ENCODE measurements at regions not wholly inside any gene's neighbourhood (a gene's known extent, or its start where the extent isn't known, plus 50 kb on each side); places are given as distances from the start of the nearest gene placed in this dataset.

DNA sequence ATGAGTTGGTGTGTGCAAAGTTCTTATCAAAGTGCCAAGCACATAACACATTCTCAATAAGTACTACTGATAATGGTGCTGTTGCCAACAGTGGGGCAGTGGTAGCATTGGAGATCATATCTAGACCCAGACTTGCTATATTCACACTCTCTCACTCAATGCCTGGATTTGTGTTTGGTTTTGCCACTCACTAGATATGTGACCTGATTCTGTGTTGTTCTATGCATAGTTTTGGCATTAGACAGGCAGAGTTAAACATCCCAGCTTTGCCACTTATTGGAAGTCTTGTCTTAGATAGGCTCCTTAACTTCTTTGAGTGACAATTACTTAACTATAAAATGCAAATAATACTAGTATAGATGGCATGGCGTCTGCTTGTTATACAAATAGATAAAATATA, 642.6 kb upstream of the CCDC179 start:
- TF ChIP-seq ZFX (IDR thresholded peaks at IDR 0.05; ENCODE audit: borderline replicate concordance), result no peak
- TF ChIP-seq, protein P1, sequence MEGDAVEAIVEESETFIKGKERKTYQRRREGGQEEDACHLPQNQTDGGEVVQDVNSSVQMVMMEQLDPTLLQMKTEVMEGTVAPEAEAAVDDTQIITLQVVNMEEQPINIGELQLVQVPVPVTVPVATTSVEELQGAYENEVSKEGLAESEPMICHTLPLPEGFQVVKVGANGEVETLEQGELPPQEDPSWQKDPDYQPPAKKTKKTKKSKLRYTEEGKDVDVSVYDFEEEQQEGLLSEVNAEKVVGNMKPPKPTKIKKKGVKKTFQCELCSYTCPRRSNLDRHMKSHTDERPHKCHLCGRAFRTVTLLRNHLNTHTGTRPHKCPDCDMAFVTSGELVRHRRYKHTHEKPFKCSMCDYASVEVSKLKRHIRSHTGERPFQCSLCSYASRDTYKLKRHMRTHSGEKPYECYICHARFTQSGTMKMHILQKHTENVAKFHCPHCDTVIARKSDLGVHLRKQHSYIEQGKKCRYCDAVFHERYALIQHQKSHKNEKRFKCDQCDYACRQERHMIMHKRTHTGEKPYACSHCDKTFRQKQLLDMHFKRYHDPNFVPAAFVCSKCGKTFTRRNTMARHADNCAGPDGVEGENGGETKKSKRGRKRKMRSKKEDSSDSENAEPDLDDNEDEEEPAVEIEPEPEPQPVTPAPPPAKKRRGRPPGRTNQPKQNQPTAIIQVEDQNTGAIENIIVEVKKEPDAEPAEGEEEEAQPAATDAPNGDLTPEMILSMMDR (IDR thresholded peaks at IDR 0.05), result no peak
- no peak overlapping the region for H3K27ac ChIP-seq

DNA sequence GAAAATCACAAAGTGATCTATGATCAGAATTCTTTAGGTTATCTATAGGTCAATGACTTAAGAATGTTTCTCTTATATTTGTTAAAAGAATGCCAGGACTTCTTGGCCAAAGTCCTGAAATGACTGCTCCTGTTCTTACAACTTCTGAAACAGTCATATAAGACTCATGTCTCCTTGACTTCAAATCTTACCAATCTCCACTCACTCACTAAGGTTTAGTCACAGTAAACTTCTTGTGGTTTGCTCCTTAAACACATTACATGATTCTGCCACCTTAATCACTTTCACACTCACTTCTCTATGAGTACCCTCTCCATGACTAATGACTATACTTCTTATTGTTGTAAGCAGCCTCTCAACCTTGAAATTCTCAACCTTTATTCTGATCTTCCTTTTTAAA, 648.7 kb upstream of the CCDC179 start:
- no peak overlapping the region for H3K27ac ChIP-seq
- TF ChIP-seq, protein P1 (IDR thresholded peaks at IDR 0.05), result no peak
- TF ChIP-seq ZFX (IDR thresholded peaks at IDR 0.05; ENCODE audit: borderline replicate concordance), result no peak

DNA sequence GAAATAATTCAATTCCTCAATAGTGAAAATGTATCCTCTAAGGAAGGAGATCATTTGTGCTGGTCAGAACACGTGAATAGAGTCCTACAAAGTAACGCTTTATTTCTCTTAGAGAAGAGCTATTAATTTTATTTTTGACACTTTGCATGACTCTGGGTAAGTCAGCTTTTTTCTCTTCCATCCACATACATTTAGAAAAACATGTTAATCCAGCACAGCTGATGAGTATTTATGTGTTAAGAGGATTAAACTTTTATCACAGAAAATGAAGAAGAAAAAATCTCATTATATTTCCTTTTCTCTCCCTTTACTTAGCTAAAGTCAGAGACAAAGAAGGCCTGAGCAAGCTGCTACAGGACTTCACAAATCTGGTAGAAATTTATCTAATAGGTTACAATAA, 649.5 kb upstream of the CCDC179 start:
- TF ChIP-seq ZFX (IDR thresholded peaks at IDR 0.05; ENCODE audit: borderline replicate concordance), result no peak
- TF ChIP-seq, protein P1 (IDR thresholded peaks at IDR 0.05), result no peak
- no peak overlapping the region for H3K27ac ChIP-seq

DNA sequence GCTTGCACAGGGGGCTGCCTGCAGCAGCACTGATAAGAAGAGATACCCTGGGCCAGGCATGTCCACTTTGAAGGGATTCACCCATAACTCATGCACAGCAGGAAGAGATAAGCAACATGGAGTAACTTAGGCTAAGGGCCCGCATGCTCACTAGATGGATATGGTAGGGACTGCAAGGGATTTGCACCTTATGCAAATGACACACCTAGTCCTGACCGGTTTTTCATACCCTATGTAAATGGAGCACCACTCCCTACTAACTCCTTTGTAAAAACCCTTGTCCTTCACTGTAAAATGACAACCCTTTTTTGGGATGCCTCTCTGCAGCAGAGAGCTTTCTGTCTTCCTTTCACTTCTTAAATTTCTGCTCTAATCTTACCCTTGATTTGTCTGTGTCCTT, 658.9 kb upstream of the CCDC179 start:
- H3K27ac ChIP-seq, result no peak overlapping the region
- TF ChIP-seq, protein P1 (IDR thresholded peaks at IDR 0.05), result no peak
- no peak for TF ChIP-seq ZFX (IDR thresholded peaks at IDR 0.05; ENCODE audit: borderline replicate concordance)

DNA sequence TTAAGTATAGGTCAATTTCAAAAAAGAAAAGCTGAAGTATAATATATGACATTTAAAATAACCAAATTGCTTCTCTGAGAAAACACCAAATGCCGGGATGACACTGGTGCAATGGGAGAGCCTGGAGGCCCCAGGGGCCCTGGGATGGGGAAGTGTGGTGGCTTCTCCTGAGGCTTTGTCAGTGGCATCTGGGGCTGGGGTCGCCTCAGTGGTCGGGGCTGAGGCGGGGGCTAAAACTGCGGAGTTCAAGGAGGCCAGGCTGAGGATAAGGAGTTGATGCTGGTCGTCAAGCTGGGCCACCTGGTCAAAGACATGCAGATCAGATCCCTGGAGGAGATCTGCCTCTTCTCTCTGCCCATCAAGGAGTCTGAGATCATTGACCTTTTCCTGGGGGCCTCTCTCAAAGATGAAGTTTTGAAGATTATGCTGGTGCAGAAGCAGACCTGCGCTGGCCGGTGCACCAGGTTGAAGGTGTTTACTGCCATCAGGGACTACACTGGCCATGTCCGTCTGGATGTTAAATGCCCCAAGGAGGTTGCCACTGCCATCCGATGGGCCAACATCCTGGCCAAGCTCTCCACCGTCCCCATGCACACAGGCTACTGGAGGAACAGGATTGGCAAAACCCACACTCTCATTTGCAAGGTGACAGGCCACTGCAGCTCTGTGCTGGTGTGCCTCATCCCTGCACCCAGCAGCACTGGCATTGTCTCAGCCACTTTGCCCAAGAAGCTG, 660.1 kb upstream of the CCDC179 start:
- no peak for TF ChIP-seq ZFX (IDR thresholded peaks at IDR 0.05; ENCODE audit: borderline replicate concordance)
- TF ChIP-seq, protein P1 (IDR thresholded peaks at IDR 0.05), result no peak
- H3K27ac ChIP-seq, result no peak overlapping the region

DNA sequence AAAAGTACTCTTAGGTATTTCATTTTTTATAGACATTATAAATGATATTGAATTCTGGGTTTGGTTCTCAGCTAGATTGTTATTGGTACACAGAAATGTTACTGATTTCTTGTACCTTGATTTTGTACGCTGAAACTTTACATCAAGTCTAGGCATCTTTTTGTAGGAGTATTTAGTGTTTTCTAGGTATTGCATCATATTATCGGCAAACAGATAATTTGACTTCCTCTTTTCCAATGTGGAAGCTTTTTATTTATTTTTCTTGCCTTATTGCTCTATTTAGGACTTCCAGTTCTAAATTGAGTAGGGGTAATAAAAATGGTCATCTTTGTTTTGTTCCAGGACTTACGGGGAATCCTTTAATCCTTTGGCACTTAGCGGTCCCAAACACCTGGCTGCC, 676.6 kb upstream of the CCDC179 start:
- no peak for TF ChIP-seq ZFX (IDR thresholded peaks at IDR 0.05; ENCODE audit: borderline replicate concordance)
- TF ChIP-seq, protein P1 (IDR thresholded peaks at IDR 0.05), result no peak
- no peak overlapping the region for H3K27ac ChIP-seq

DNA sequence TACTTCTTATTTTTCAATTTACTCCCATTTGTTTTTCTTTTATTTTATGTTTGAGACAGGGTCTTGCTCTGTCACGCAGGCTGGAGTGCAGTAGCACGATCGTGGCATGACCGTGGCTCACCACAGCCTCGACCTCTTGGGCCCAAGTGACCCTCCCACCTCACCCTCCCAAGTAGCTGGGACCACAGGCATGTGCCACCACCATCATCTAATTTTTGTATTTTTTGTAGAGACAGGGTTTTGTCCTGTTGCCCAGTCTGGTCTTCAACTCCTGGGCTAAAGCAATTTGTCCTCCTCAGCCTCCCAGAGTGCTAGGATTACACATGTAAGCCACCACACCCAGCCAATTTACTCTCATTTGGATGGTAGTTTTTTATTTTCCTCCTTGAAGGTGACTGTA, 679.3 kb upstream of the CCDC179 start:
- TF ChIP-seq, protein P1 (IDR thresholded peaks at IDR 0.05), result no peak
- no peak for TF ChIP-seq ZFX (IDR thresholded peaks at IDR 0.05; ENCODE audit: borderline replicate concordance)
- H3K27ac ChIP-seq, result no peak overlapping the region
